Stimulated activated CD4-positive, alpha-beta T cell treated with anti-CD3 and anti-CD28 coated beads, Interleukin-4, amount 100 ng/mL, for 48 hours (primary cell): ENCODE measurements at regions not wholly inside any gene's neighbourhood (a gene's known extent, or its start where the extent isn't known, plus 50 kb on each side); places are given as distances from the start of the nearest gene placed in this dataset.
"Not testable (repeated sequence)": the region's sequence is repeated elsewhere in the genome, so short reads cannot be mapped to it uniquely, and the experiment has no call there.

ENCODE experiments used
- DNase-seq, 2 donors: peaks; one replicate each; pipeline ENCODE4 v3.0.0-alpha.2; 2020; ENCODE audit warnings: low read depth in 2 of 2

- DNase-seq = not testable (repeated sequence)
Measured at GRCh38 chr10:63848871-63849270, 327.7 kb downstream of the REEP3 start.

GRCh38 chr10:63862860-63863259 lies 341.7 kb downstream of the REEP3 start:
- DNase-seq = no peak

- no peak for DNase-seq
Measured at GRCh38 chr10:63865210-63865609, 344.0 kb downstream of the REEP3 start.

- DNase-seq = peak; percentile 15 to 19
Measured at GRCh38 chr10:63866075-63866746, 345.0 kb downstream of the REEP3 start.

GRCh38 chr10:63866747-63867140 lies 345.5 kb downstream of the REEP3 start:
- no peak for DNase-seq

- DNase-seq = no peak
Measured at GRCh38 chr10:63878428-63878827, 357.2 kb downstream of the REEP3 start.

- no peak for DNase-seq
Measured at GRCh38 chr10:63883861-63884260, 362.7 kb downstream of the REEP3 start.

GRCh38 chr10:63884426-63884825 lies 363.2 kb downstream of the REEP3 start:
- no peak for DNase-seq

- DNase-seq = no peak
Measured at GRCh38 chr10:63885156-63885555, 364.0 kb downstream of the REEP3 start.

- DNase-seq = no peak
Measured at GRCh38 chr10:63886281-63887022, 365.3 kb downstream of the REEP3 start.

GRCh38 chr10:63887023-63887589 lies 365.9 kb downstream of the REEP3 start:
- DNase-seq = no peak

- DNase-seq = no peak
Measured at GRCh38 chr10:63887600-63888370, 366.6 kb downstream of the REEP3 start.

GRCh38 chr10:63889803-63890202 lies 368.6 kb downstream of the REEP3 start:
- DNase-seq = no peak

- DNase-seq = no peak
Measured at GRCh38 chr10:63896992-63897391, 375.8 kb downstream of the REEP3 start.

- DNase-seq = no peak
Measured at GRCh38 chr10:63899673-63900300, 378.6 kb downstream of the REEP3 start.

GRCh38 chr10:63901228-63901627 lies 380.0 kb downstream of the REEP3 start:
- no peak for DNase-seq

- DNase-seq = no peak
Measured at GRCh38 chr10:63901881-63902280, 380.7 kb downstream of the REEP3 start.

- DNase-seq = no peak
Measured at GRCh38 chr10:63910806-63911205, 389.6 kb downstream of the REEP3 start.

- no peak for DNase-seq
Measured at GRCh38 chr10:63915240-63915639, 394.0 kb downstream of the REEP3 start.

GRCh38 chr10:63917363-63917762 lies 396.2 kb downstream of the REEP3 start:
- no peak for DNase-seq

GRCh38 chr10:63919575-63920279 lies 398.5 kb downstream of the REEP3 start:
- no peak for DNase-seq
